PC-9 (cell line): ENCODE measurements at regions not wholly inside any gene's neighbourhood (a gene's known extent, or its start where the extent isn't known, plus 50 kb on each side); places are given as distances from the start of the nearest gene placed in this dataset.

Source experiments
- BruUV-seq: library from RNA; stranded (reverse); fragments of 400-500 nt; replicated peaks from 2 replicates; lab custom pipeline; 2021; lab: Mats Ljungman, UMichigan
- CTCF ChIA-PET: fragments of 300-600 bp; sonication (Branson Sonifier 250); formaldehyde crosslinking; loops from one replicate; lab custom pipeline; 2022; ENCODE audit warnings: antibody characterized with exemption; lab: Charles Lee
- POLR2A ChIA-PET: fragments of 300-600 bp; sonication (Branson Sonifier 250); formaldehyde crosslinking; loops from one replicate; lab custom pipeline; 2022; ENCODE audit warnings: antibody characterized with exemption; ENCODE audit not compliant: unreplicated experiment; lab: Charles Lee
- DNase-seq, 2 experiments: peaks; one replicate each; pipeline versions ENCODE4 v3.0.0 to v3.0.0-alpha.2; 2015 to 2022; ENCODE audit warnings: mixed read lengths in 1 of 2
- H2AFZ ChIP-seq: fragments of 200-600 bp; sonication (generic); 2 replicates; pipeline ENCODE4 v1.8.1; 2017; ENCODE audit warnings: antibody characterized with exemption
- H3F3A ChIP-seq: fragments of 200-600 bp; sonication (generic); 2 replicates; pipeline ENCODE4 v1.8.1; 2017; ENCODE audit warnings: antibody characterized with exemption, mild to moderate bottlenecking, low read depth; ENCODE audit not compliant: insufficient read depth
- H3K27ac ChIP-seq: fragments of 200-600 bp; sonication (generic); 2 replicates; pipeline ENCODE4 v1.6.1; 2016; ENCODE audit warnings: mixed run types
- H3K27me3 ChIP-seq: fragments of 200-600 bp; sonication (generic); 2 replicates; pipeline ENCODE4 v1.6.1; 2016; ENCODE audit warnings: low read depth, mixed run types; ENCODE audit not compliant: insufficient read depth
- H3K36me3 ChIP-seq: fragments of 200-600 bp; sonication (generic); 2 replicates; pipeline ENCODE4 v1.6.1; 2016; ENCODE audit warnings: low read depth, mixed run types
- H3K4me1 ChIP-seq: fragments of 200-600 bp; sonication (generic); replicated peaks from 2 replicates; pipeline ENCODE4 v1.6.1; 2016; ENCODE audit warnings: mixed run types; ENCODE audit not compliant: insufficient read depth
- H3K4me2 ChIP-seq: fragments of 200-600 bp; sonication (generic); 2 replicates; pipeline ENCODE4 v1.6.1; 2017; ENCODE audit warnings: mixed run types
- H3K4me3 ChIP-seq: fragments of 200-600 bp; sonication (generic); 2 replicates; pipeline ENCODE4 v1.6.1; 2016; ENCODE audit warnings: mixed run types
- H3K79me2 ChIP-seq: fragments of 200-600 bp; sonication (generic); 2 replicates; pipeline ENCODE4 v1.6.1; 2017; ENCODE audit warnings: low read depth, mixed run types
- H3K9me2 ChIP-seq: fragments of 200-600 bp; sonication (generic); 2 replicates; pipeline ENCODE4 v1.8.1; 2017; ENCODE audit warnings: mild to moderate bottlenecking; ENCODE audit not compliant: insufficient read depth
- H3K9me3 ChIP-seq: fragments of 200-600 bp; sonication (generic); 2 replicates; pipeline ENCODE4 v1.8.1; 2016; ENCODE audit warnings: low read depth; ENCODE audit not compliant: insufficient read depth
- H4K20me1 ChIP-seq: fragments of 200-600 bp; sonication (generic); 2 replicates; pipeline ENCODE4 v1.8.1; 2017; ENCODE audit not compliant: insufficient read depth
- CTCF ChIP-seq: fragments of 200-600 bp; sonication (generic); conservative IDR thresholded peaks from 2 replicates; pipeline ENCODE4 v1.6.1; 2017; ENCODE audit warnings: mixed run types, antibody characterized with exemption, mild to moderate bottlenecking, moderate library complexity
- EZH2 ChIP-seq: fragments of 200-600 bp; sonication (generic); IDR thresholded peaks from 2 replicates; pipeline ENCODE4 v1.8.0; 2017; ENCODE audit warnings: antibody characterized with exemption, low read depth
- intact Hi-C: fragments of 100-400 bp; cut with micrococcal nuclease; formaldehyde crosslinking; loops from one replicate; pipeline ENCODE4 v1.10.0; 2022; ENCODE audit not compliant: unreplicated experiment

- no peak overlapping the region for H3K4me3 ChIP-seq
- DNase-seq, result no peak
- intact Hi-C loops, result no loop called here
- CTCF ChIA-PET, result no interaction called here
- no peak overlapping the region for H3K27ac ChIP-seq
- H3F3A ChIP-seq, result no peaks in the 10 kb centered on the region
- H4K20me1 ChIP-seq, result no peaks in the 10 kb centered on the region
- H3K9me3 ChIP-seq, result no peaks in the 10 kb centered on the region
- BruUV-seq, result no TSS peak
- H2AFZ ChIP-seq, result no peak overlapping the region
- H3K27me3 ChIP-seq, result no peaks in the 10 kb centered on the region
- H3K79me2 ChIP-seq, result no peaks in the 10 kb centered on the region
- POLR2A ChIA-PET, result no interaction called here
- TF ChIP-seq EZH2 (no peak), CTCF (no peak)
- no peaks in the 10 kb centered on the region for H3K9me2 ChIP-seq
- H3K36me3 ChIP-seq, result no peaks in the 10 kb centered on the region
- no peak overlapping the region for H3K4me2 ChIP-seq
- no peaks in the 10 kb centered on the region for H3K4me1 ChIP-seq
Measured at GRCh38 chr4:175386776-175387507, 425.1 kb downstream of the GPM6A start.

GRCh38 chr4:175394208-175394607 lies 417.9 kb downstream of the GPM6A start:
- Histone ChIP-seq H3K27me3 (no peaks in the 10 kb centered on the region), H3K9me3 (no peaks in the 10 kb centered on the region), H3K4me2 (no peak overlapping the region), H3K4me3 (no peak overlapping the region), H3K9me2 (no peaks in the 10 kb centered on the region), H3K27ac (no peak overlapping the region), H3F3A (no peaks in the 10 kb centered on the region), H4K20me1 (no peaks in the 10 kb centered on the region), H3K36me3 (no peaks in the 10 kb centered on the region), H3K79me2 (no peaks in the 10 kb centered on the region), H3K4me1 (no peaks in the 10 kb centered on the region), H2AFZ (no peak overlapping the region)
- intact Hi-C loops, result no loop called here
- DNase-seq, result no peak
- TF ChIP-seq CTCF, result no peak
- TF ChIP-seq EZH2, result no peak
- POLR2A ChIA-PET, result no interaction called here
- no TSS peak for BruUV-seq
- CTCF ChIA-PET, result no interaction called here

GRCh38 chr4:175405961-175406360 lies 406.1 kb downstream of the GPM6A start:
- Histone ChIP-seq H3K4me2 (no peak overlapping the region), H3K4me1 (no peaks in the 10 kb centered on the region), H4K20me1 (no peaks in the 10 kb centered on the region), H3K79me2 (no peaks in the 10 kb centered on the region), H3K27me3 (no peaks in the 10 kb centered on the region), H3K9me3 (no peaks in the 10 kb centered on the region), H2AFZ (no peak overlapping the region), H3F3A (no peaks in the 10 kb centered on the region), H3K36me3 (no peaks in the 10 kb centered on the region), H3K4me3 (no peak overlapping the region), H3K27ac (no peak overlapping the region), H3K9me2 (no peaks in the 10 kb centered on the region)
- intact Hi-C loops, result no loop called here
- POLR2A ChIA-PET, result no interaction called here
- DNase-seq, result no peak
- no TSS peak for BruUV-seq
- TF ChIP-seq CTCF (no peak), EZH2 (no peak)
- CTCF ChIA-PET, result no interaction called here
